ENCODE measurements at regions not wholly inside any gene's neighbourhood (a gene's known extent, or its start where the extent isn't known, plus 50 kb on each side); places are given as distances from the start of the nearest gene placed in this dataset.
"Not testable (repeated sequence)": the region's sequence is repeated elsewhere in the genome, so short reads cannot be mapped to it uniquely, and the experiment has no call there.

DNA sequence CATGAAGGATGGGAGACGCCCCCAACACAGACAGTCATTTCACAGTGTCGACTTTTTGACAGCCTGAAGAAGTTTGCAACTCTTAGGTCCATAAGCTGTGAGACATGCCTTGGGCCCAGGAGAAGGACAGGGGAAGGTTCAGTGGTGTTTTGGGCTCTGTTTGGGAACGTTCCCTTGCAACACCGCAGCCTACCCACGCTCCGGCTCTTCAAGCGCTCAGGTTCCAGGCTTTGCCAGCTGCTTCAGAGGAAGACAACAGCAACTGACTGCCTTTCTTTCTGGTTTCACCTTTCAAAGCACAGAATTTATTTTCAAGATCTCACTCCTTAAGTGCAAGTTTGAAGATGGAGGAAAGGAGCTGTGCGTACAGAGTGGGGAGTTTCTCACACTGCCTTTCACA lies 575.8 kb upstream of the B3GAT1 start:
- Histone ChIP-seq H3K4me2 (ENCODE audit: low read length) (no peak overlapping the region), H3K9ac (no peak overlapping the region), H3K27ac (no peak overlapping the region), H3K79me2 (no peaks in the 10 kb centered on the region), H3K4me3 (ENCODE audit: low read depth, low read length) (no peak overlapping the region), H3K9me3 (ENCODE audit: control insufficient read depth, low read length) (no peaks in the 10 kb centered on the region), H3K4me1 (no peaks in the 10 kb centered on the region), H2AFZ (no peak overlapping the region), H3K27me3 (ENCODE audit: control insufficient read depth, insufficient read depth, low read length) (no peaks in the 10 kb centered on the region), H3K36me3 (ENCODE audit: control insufficient read depth, insufficient read depth, low read length) (no peaks in the 10 kb centered on the region)
- TF ChIP-seq, protein P1, sequence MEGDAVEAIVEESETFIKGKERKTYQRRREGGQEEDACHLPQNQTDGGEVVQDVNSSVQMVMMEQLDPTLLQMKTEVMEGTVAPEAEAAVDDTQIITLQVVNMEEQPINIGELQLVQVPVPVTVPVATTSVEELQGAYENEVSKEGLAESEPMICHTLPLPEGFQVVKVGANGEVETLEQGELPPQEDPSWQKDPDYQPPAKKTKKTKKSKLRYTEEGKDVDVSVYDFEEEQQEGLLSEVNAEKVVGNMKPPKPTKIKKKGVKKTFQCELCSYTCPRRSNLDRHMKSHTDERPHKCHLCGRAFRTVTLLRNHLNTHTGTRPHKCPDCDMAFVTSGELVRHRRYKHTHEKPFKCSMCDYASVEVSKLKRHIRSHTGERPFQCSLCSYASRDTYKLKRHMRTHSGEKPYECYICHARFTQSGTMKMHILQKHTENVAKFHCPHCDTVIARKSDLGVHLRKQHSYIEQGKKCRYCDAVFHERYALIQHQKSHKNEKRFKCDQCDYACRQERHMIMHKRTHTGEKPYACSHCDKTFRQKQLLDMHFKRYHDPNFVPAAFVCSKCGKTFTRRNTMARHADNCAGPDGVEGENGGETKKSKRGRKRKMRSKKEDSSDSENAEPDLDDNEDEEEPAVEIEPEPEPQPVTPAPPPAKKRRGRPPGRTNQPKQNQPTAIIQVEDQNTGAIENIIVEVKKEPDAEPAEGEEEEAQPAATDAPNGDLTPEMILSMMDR (IDR thresholded peaks at IDR 0.05): no peak

DNA sequence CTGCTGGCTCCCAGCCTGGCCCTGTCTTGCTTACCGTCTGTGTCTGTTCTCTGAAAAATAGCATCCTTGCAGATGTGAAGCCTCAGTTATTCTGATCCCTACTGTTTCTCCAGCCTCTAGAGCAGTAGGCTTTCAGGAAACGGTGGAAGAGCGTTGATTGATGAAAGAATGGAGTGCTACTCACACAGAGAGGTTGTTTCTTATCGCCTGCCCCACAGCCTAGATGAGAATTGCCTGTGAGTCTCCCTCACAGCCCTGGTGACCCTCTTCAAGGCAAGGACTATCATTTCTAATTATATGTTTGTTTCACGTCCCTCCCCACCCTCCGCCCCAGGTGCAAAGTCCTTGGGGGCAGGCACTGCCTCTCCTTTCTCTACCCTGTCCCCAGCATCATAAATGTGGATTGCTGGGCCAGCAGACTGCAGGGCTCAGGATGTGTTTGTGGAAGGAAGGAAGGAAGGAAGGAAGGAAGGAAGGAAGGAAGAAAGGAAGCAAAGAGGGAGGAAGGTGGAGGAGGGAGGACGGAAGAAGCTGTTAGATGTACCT lies 575.3 kb upstream of the B3GAT1 start:
- Histone ChIP-seq H3K4me1 (no peaks in the 10 kb centered on the region), H3K27ac (no peak overlapping the region), H3K4me3 (ENCODE audit: low read depth, low read length) (no peak overlapping the region), H3K27me3 (ENCODE audit: control insufficient read depth, insufficient read depth, low read length) (no peaks in the 10 kb centered on the region), H2AFZ (no peak overlapping the region), H3K4me2 (ENCODE audit: low read length) (no peak overlapping the region), H3K36me3 (ENCODE audit: control insufficient read depth, insufficient read depth, low read length) (no peaks in the 10 kb centered on the region), H3K9ac (no peak overlapping the region), H3K79me2 (no peaks in the 10 kb centered on the region), H3K9me3 (ENCODE audit: control insufficient read depth, low read length) (no peaks in the 10 kb centered on the region)
- TF ChIP-seq, protein P1 (IDR thresholded peaks at IDR 0.05): no peak

DNA sequence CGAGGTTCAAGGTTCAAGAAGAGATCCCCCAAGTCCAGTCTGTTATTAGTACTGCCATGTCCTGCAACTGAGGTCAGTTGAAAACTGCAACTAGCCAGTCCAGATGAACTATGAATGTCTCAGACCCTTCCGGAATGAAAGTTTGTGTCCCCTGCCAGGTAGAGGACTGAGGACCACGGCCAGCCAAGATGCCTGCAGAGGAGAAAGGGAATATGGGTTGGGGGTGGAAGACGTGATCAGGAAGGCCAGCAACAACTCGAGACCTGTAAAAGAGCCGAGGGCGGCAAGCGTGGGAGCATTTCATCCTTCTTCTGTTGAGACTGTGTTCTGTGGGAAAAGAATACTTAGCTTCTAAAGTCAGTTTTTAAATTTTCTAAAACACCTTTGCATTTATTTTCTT lies 572.4 kb upstream of the B3GAT1 start:
- H3K27me3 ChIP-seq (ENCODE audit: control insufficient read depth, insufficient read depth, low read length): no peaks in the 10 kb centered on the region
- no peak overlapping the region for H3K4me3 ChIP-seq (ENCODE audit: low read depth, low read length)
- TF ChIP-seq, protein P1 (IDR thresholded peaks at IDR 0.05): no peak
- H3K4me2 ChIP-seq (ENCODE audit: low read length): no peak overlapping the region
- no peaks in the 10 kb centered on the region for H3K9me3 ChIP-seq (ENCODE audit: control insufficient read depth, low read length)
- H2AFZ ChIP-seq: no peak overlapping the region
- H3K79me2 ChIP-seq: no peaks in the 10 kb centered on the region
- H3K9ac ChIP-seq: no peak overlapping the region
- no peak overlapping the region for H3K27ac ChIP-seq
- no peaks in the 10 kb centered on the region for H3K36me3 ChIP-seq (ENCODE audit: control insufficient read depth, insufficient read depth, low read length)
- no peaks in the 10 kb centered on the region for H3K4me1 ChIP-seq

DNA sequence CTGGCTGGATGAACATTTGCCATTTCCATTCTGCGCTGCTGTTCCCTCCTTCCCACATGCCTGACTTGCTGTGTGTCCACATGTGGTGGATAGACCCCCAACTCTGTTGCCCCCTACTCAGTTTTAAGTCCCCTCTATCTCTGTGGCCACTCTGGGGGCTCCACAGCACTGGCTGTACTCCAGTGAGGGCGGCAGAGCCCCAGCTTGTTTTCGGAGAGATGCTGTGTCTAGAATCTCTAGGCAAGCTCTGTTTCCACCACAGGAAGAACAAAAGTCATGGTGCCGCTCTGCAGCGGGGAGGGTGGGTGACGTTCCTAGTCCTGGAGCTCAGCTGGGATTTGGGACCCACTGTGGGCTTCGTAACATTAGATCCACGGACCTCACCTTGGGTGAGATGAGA lies 570.4 kb upstream of the B3GAT1 start:
- not testable (repeated sequence) for H3K9me3 ChIP-seq (ENCODE audit: control insufficient read depth, low read length); H3K79me2 ChIP-seq; H3K27me3 ChIP-seq (ENCODE audit: control insufficient read depth, insufficient read depth, low read length); H3K4me3 ChIP-seq (ENCODE audit: low read depth, low read length); H3K4me1 ChIP-seq; H2AFZ ChIP-seq; H3K4me2 ChIP-seq (ENCODE audit: low read length); H3K9ac ChIP-seq; H3K27ac ChIP-seq; H3K36me3 ChIP-seq (ENCODE audit: control insufficient read depth, insufficient read depth, low read length)

DNA sequence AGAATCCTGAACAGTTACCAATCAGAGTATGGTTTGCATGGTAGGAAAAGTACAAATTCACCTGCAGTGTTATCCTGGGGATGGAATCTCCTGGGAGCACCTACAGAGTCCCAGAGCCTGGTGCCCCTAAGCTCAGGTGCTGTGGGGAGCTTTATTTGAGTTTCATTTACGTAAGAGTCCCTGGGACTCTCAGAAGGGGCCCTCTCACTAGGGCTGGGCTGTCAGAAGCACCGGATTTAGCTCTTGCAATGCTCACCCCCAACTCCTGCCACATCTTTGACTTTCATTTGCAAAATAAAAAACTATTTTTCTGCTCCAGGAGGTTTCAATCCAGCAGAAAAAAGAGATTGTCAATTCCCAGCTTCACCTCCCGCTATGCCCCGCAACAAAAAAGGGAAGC lies 569.8 kb upstream of the B3GAT1 start:
- no peak overlapping the region for H3K4me2 ChIP-seq (ENCODE audit: low read length)
- TF ChIP-seq, protein P1 (IDR thresholded peaks at IDR 0.05): no peak
- no peak overlapping the region for H2AFZ ChIP-seq
- H3K4me3 ChIP-seq (ENCODE audit: low read depth, low read length): no peak overlapping the region
- H3K4me1 ChIP-seq: no peaks in the 10 kb centered on the region
- no peak overlapping the region for H3K27ac ChIP-seq
- H3K36me3 ChIP-seq (ENCODE audit: control insufficient read depth, insufficient read depth, low read length): no peaks in the 10 kb centered on the region
- no peaks in the 10 kb centered on the region for H3K79me2 ChIP-seq
- H3K27me3 ChIP-seq (ENCODE audit: control insufficient read depth, insufficient read depth, low read length): no peaks in the 10 kb centered on the region
- H3K9ac ChIP-seq: no peak overlapping the region
- no peaks in the 10 kb centered on the region for H3K9me3 ChIP-seq (ENCODE audit: control insufficient read depth, low read length)

Measured in parathyroid adenoma (tissue), 2 donors.